H9 (cell line): ENCODE measurements at regions not wholly inside any gene's neighbourhood (a gene's known extent, or its start where the extent isn't known, plus 50 kb on each side); places are given as distances from the start of the nearest gene placed in this dataset.

Experiments used
- DNase-seq: peaks from one replicate; pipeline ENCODE4 v3.0.0-alpha.2; 2017
- H2AFZ ChIP-seq: one replicate; pipeline ENCODE4 v1.6.1; 2013; ENCODE audit warnings: mild to moderate bottlenecking, low read length, control low read depth, moderate library complexity
- H2AK5ac ChIP-seq: 2 replicates; pipeline ENCODE4 v1.6.1; 2013; ENCODE audit warnings: low read length, control low read depth, mixed read lengths; ENCODE audit not compliant: insufficient read length
- H2BK120ac ChIP-seq: one replicate; pipeline ENCODE4 v1.6.1; 2013; ENCODE audit warnings: low read depth, mild to moderate bottlenecking, low read length, control low read depth, inconsistent platforms; ENCODE audit not compliant: poor library complexity, severe bottlenecking
- H2BK12ac ChIP-seq: 2 replicates; pipeline ENCODE4 v1.6.1; 2013; ENCODE audit warnings: low read length, control low read depth, mixed read lengths, low read depth; ENCODE audit not compliant: insufficient read length
- H2BK15ac ChIP-seq: 2 replicates; pipeline ENCODE4 v1.6.1; 2013; ENCODE audit warnings: low read depth, low read length, control low read depth
- H2BK20ac ChIP-seq: one replicate; pipeline ENCODE4 v1.6.1; 2013; ENCODE audit warnings: low read depth, mild to moderate bottlenecking, low read length, control low read depth, inconsistent platforms; ENCODE audit not compliant: poor library complexity, severe bottlenecking
- H2BK5ac ChIP-seq: 2 replicates; pipeline ENCODE4 v1.6.1; 2013; ENCODE audit warnings: low read length, control low read depth, mixed read lengths; ENCODE audit not compliant: insufficient read length
- H3K14ac ChIP-seq: 2 replicates; pipeline ENCODE4 v1.6.1; 2013; ENCODE audit warnings: low read length, control low read depth; ENCODE audit not compliant: insufficient read depth
- H3K18ac ChIP-seq: 2 replicates; pipeline ENCODE4 v1.6.1; 2013; ENCODE audit warnings: low read depth, mild to moderate bottlenecking, mixed read lengths, low read length, control low read depth; ENCODE audit not compliant: insufficient read length
- H3K23ac ChIP-seq: 2 replicates; pipeline ENCODE4 v1.6.1; 2013; ENCODE audit warnings: low read length, control low read depth, mixed read lengths, low read depth; ENCODE audit not compliant: insufficient read length
- H3K23me2 ChIP-seq: 2 replicates; pipeline ENCODE4 v1.6.1; 2013; ENCODE audit warnings: low read depth, mild to moderate bottlenecking, mixed read lengths, low read length, control low read depth; ENCODE audit not compliant: insufficient read length, poor library complexity, severe bottlenecking
- H3K27ac ChIP-seq: 2 replicates; pipeline ENCODE4 v1.5.1; 2013; ENCODE audit warnings: low read length, control low read depth, mixed read lengths, low read depth; ENCODE audit not compliant: insufficient read length
- H3K27me3 ChIP-seq: 2 replicates; pipeline ENCODE4 v1.6.1; 2013; ENCODE audit warnings: low read length, control low read depth, inconsistent platforms; ENCODE audit not compliant: insufficient read depth
- H3K4ac ChIP-seq: 2 replicates; pipeline ENCODE4 v1.6.1; 2013; ENCODE audit warnings: low read depth, mild to moderate bottlenecking, control low read depth, inconsistent platforms, low read length, moderate library complexity
- H3K4me1 ChIP-seq: 2 replicates; pipeline ENCODE4 v1.6.1; 2013; ENCODE audit warnings: low read length, control low read depth, inconsistent platforms; ENCODE audit not compliant: insufficient read depth
- H3K4me2 ChIP-seq: 2 replicates; pipeline ENCODE4 v1.6.1; 2013; ENCODE audit warnings: low read length, control low read depth, mixed read lengths; ENCODE audit not compliant: insufficient read length, insufficient read depth
- H3K56ac ChIP-seq: 2 replicates; pipeline ENCODE4 v1.6.1; 2013; ENCODE audit warnings: low read depth, mild to moderate bottlenecking, mixed read lengths, low read length, control low read depth; ENCODE audit not compliant: insufficient read length
- H3K79me1 ChIP-seq: 2 replicates; pipeline ENCODE4 v1.6.1; 2013; ENCODE audit warnings: low read depth, mild to moderate bottlenecking, moderate library complexity, low read length, control low read depth, inconsistent platforms; ENCODE audit not compliant: insufficient read depth, poor library complexity, severe bottlenecking
- H3K79me2 ChIP-seq: 2 replicates; pipeline ENCODE4 v1.6.1; 2013; ENCODE audit warnings: low read length, control low read depth, inconsistent platforms; ENCODE audit not compliant: insufficient read depth
- H3K9ac ChIP-seq: 2 replicates; pipeline ENCODE4 v1.6.1; 2013; ENCODE audit warnings: low read length, control low read depth, mixed read lengths; ENCODE audit not compliant: insufficient read length; ENCODE audit errors: extremely low read depth
- H3K9me3 ChIP-seq: one replicate; pipeline ENCODE4 v1.6.1; 2013; ENCODE audit warnings: low read depth, low read length, inconsistent platforms; ENCODE audit not compliant: control insufficient read depth
- H3T11ph ChIP-seq: one replicate; pipeline ENCODE4 v1.6.1; 2013; ENCODE audit warnings: mild to moderate bottlenecking, low read length, control low read depth, inconsistent platforms
- H4K20me1 ChIP-seq: one replicate; pipeline ENCODE4 v1.6.1; 2013; ENCODE audit not compliant: control insufficient read depth, insufficient read length, insufficient read depth
- H4K5ac ChIP-seq: 2 replicates; pipeline ENCODE4 v1.6.1; 2013; ENCODE audit warnings: low read depth, mild to moderate bottlenecking, mixed read lengths, low read length, control low read depth; ENCODE audit not compliant: insufficient read length
- H4K8ac ChIP-seq: replicated peaks from 2 replicates; pipeline ENCODE4 v1.6.1; 2013; ENCODE audit warnings: low read length, control low read depth, mixed read lengths, low read depth; ENCODE audit not compliant: insufficient read length
- H4K91ac ChIP-seq: 2 replicates; pipeline ENCODE4 v1.6.1; 2013; ENCODE audit warnings: low read depth, mild to moderate bottlenecking, moderate library complexity, mixed read lengths, low read length, control low read depth; ENCODE audit not compliant: insufficient read length
- H3K27ac Mint-ChIP-seq, 3 experiments: 2 replicates in 2 of 3; 3 replicates in 1 of 3; pipeline ENCODE4 v1.8.0; 2020 to 2021; ENCODE audit warnings: mixed read lengths in 3 of 3, mild to moderate bottlenecking in 1 of 3, moderate library complexity in 1 of 3
- H3K27me3 Mint-ChIP-seq: 2 replicates; pipeline ENCODE4 v1.8.0; 2021; ENCODE audit warnings: low read depth, mild to moderate bottlenecking, moderate library complexity, mixed read lengths
- H3K36me3 Mint-ChIP-seq, 3 experiments: 2 replicates in 2 of 3; 3 replicates in 1 of 3; pipeline ENCODE4 v1.8.0; 2020 to 2021; ENCODE audit warnings: low read depth in 3 of 3, mixed read lengths in 3 of 3; ENCODE audit not compliant: insufficient read depth in 1 of 3
- H3K4me1 Mint-ChIP-seq, 2 experiments: 2 replicates each; pipeline ENCODE4 v1.8.0; 2020; ENCODE audit warnings: mixed read lengths in 2 of 2
- H3K4me3 Mint-ChIP-seq, 2 experiments: 2 replicates in 1 of 2; 3 replicates in 1 of 2; pipeline ENCODE4 v1.8.0; 2020 to 2021; ENCODE audit warnings: mild to moderate bottlenecking in 2 of 2, mixed read lengths in 2 of 2, moderate library complexity in 1 of 2
- H3K9me3 Mint-ChIP-seq, 2 experiments: 2 replicates in 1 of 2; 3 replicates in 1 of 2; pipeline ENCODE4 v1.8.0; 2020; ENCODE audit warnings: mild to moderate bottlenecking in 2 of 2, mixed read lengths in 2 of 2, moderate library complexity in 1 of 2
- WGBS: extraction: QIAGEN DNeasy Blood & Tissue Kit; methylation state at CpG from one replicate; pipeline ENCODE4 v1.1.7; 2013; ENCODE audit warnings: missing lambda C conversion rate, low lambda C conversion rate, mixed read lengths; ENCODE audit not compliant: insufficient read length; ENCODE audit errors: extremely low coverage; 5-methylcytosine and 5-hydroxymethylcytosine counted together
- TF ChIP-seq, protein P1 (sequence below): fragments of 200-600 bp; sonication (generic); conservative IDR thresholded peaks from 3 replicates; pipeline ENCODE4 v1.8.0; 2021; ENCODE audit warnings: antibody characterized with exemption, mild to moderate bottlenecking

DNA sequence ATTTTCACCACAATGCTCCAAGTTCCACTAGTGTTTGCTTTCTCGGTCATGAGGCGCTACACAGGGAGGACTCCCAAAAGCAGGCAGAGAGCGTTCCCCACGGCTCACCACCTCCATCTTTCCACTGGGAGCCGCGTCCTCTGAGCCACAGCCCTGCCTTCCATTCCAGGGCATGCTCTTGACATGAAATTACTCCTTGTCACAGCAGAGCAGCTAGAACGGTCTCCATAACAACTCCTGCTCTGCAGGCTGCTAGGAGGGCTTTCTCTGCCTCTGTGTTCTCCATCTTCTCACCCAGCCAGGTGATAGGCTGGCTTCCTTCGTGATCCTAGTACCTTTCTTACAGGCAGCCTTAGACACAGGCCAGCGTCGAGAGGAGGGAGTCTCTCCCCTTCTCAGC is 171.8 kb upstream of the UBL3 start:
- H2BK120ac ChIP-seq: no peak overlapping the region

More for the DNA sequence above, 171.8 kb upstream of the UBL3 start:
- Histone ChIP-seq H3K56ac (no peak overlapping the region), H3K79me2 (no peaks in the 10 kb centered on the region), H2BK15ac (no peak overlapping the region), H3K14ac (no peak overlapping the region), H3K18ac (no peak overlapping the region), H3K27ac (no peak overlapping the region), H4K5ac (no peak overlapping the region), H3K79me1 (no peaks in the 10 kb centered on the region), H3K4ac (no peak overlapping the region), H4K20me1 (no peaks in the 10 kb centered on the region), H2BK5ac (no peak overlapping the region), H2AFZ (no peak overlapping the region), H4K8ac (no peak overlapping the region), H3K23me2 (no peaks in the 10 kb centered on the region), H3K4me1 (peaks cover 10% of the 10 kb centered on the region), H2AK5ac (no peak overlapping the region), H2BK12ac (no peak overlapping the region), H3K27me3 (no peaks in the 10 kb centered on the region; the same call in 1 of the 2 replicates), H3K4me2 (no peak overlapping the region), H3K9me3 (no peaks in the 10 kb centered on the region), H3T11ph (no peak overlapping the region), H2BK20ac (no peak overlapping the region), H3K23ac (no peak overlapping the region), H4K91ac (no peak overlapping the region), H3K9ac (no peak overlapping the region)
- no peak overlapping the region for H3K27ac Mint-ChIP-seq
- no CpG with 5 or more reads among the region's 10 CpGs for WGBS
- no peak for DNase-seq
- H3K4me3 Mint-ChIP-seq: no peak overlapping the region
- H3K9me3 Mint-ChIP-seq: no peaks in the 10 kb centered on the region; a peak in 1 of 5 replicates
- no peaks in the 10 kb centered on the region for H3K36me3 Mint-ChIP-seq
- peaks cover 27 to 31% of the 10 kb centered on the region in 2 experiments for H3K4me1 Mint-ChIP-seq
- H3K27me3 Mint-ChIP-seq: peaks cover 6% of the 10 kb centered on the region; the same call in 1 of the 2 replicates
- TF ChIP-seq, protein P1, sequence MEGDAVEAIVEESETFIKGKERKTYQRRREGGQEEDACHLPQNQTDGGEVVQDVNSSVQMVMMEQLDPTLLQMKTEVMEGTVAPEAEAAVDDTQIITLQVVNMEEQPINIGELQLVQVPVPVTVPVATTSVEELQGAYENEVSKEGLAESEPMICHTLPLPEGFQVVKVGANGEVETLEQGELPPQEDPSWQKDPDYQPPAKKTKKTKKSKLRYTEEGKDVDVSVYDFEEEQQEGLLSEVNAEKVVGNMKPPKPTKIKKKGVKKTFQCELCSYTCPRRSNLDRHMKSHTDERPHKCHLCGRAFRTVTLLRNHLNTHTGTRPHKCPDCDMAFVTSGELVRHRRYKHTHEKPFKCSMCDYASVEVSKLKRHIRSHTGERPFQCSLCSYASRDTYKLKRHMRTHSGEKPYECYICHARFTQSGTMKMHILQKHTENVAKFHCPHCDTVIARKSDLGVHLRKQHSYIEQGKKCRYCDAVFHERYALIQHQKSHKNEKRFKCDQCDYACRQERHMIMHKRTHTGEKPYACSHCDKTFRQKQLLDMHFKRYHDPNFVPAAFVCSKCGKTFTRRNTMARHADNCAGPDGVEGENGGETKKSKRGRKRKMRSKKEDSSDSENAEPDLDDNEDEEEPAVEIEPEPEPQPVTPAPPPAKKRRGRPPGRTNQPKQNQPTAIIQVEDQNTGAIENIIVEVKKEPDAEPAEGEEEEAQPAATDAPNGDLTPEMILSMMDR: no peak
